DOHH2 (cell line): ENCODE measurements at regions not wholly inside any gene's neighbourhood (a gene's known extent, or its start where the extent isn't known, plus 50 kb on each side); places are given as distances from the start of the nearest gene placed in this dataset.

ENCODE experiments used
- H3F3A ChIP-seq: fragments of 200-600 bp; sonication (generic), shearing (Covaris generic); 2 replicates; pipeline ENCODE4 v1.6.0; 2016; ENCODE audit warnings: antibody characterized with exemption, mild to moderate bottlenecking; ENCODE audit not compliant: control insufficient read depth, insufficient read depth
- H3K27ac ChIP-seq: fragments of 200-600 bp; sonication (generic); 2 replicates; pipeline ENCODE4 v1.5.1; 2014; ENCODE audit warnings: low read depth, mild to moderate bottlenecking, low read length, moderate library complexity
- H3K27me3 ChIP-seq: fragments of 200-600 bp; sonication (generic); 2 replicates; pipeline ENCODE4 v1.6.1; 2014; ENCODE audit warnings: mild to moderate bottlenecking, low read length, mixed read lengths; ENCODE audit not compliant: control insufficient read depth
- H3K36me3 ChIP-seq: fragments of 200-600 bp; sonication (generic); 2 replicates; pipeline ENCODE4 v1.6.1; 2014; ENCODE audit warnings: mild to moderate bottlenecking, low read length, moderate library complexity, mixed read lengths; ENCODE audit not compliant: control insufficient read depth
- H3K4me1 ChIP-seq: fragments of 200-600 bp; sonication (generic); 2 replicates; pipeline ENCODE4 v1.6.1; 2014; ENCODE audit warnings: mild to moderate bottlenecking, low read length, mixed read lengths; ENCODE audit not compliant: control insufficient read depth
- H3K4me2 ChIP-seq: fragments of 200-600 bp; sonication (generic); 2 replicates; pipeline ENCODE4 v1.6.0; 2014; ENCODE audit warnings: mild to moderate bottlenecking, low read length, moderate library complexity
- H3K4me3 ChIP-seq: fragments of 200-600 bp; sonication (generic); 2 replicates; pipeline ENCODE4 v1.5.1; 2014; ENCODE audit warnings: mild to moderate bottlenecking, low read length, mixed read lengths
- H3K79me2 ChIP-seq: fragments of 200-600 bp; sonication (generic); 2 replicates; pipeline ENCODE4 v1.6.1; 2014; ENCODE audit warnings: mild to moderate bottlenecking, low read length, mixed read lengths; ENCODE audit not compliant: control insufficient read depth
- H3K9me2 ChIP-seq: fragments of 200-600 bp; sonication (generic); replicated peaks from 2 replicates; pipeline ENCODE4 v1.6.1; 2014; ENCODE audit warnings: mild to moderate bottlenecking, low read length, mixed read lengths; ENCODE audit not compliant: control insufficient read depth
- H3K9me3 ChIP-seq: fragments of 200-600 bp; sonication (generic); 2 replicates; pipeline ENCODE4 v1.6.1; 2014; ENCODE audit warnings: antibody characterized with exemption, low read length, mixed read lengths; ENCODE audit not compliant: control insufficient read depth, insufficient read depth
- H4K20me1 ChIP-seq: fragments of 200-600 bp; sonication (generic); 2 replicates; pipeline ENCODE4 v1.6.0; 2014; ENCODE audit warnings: low read depth, mild to moderate bottlenecking, antibody characterized with exemption, low read length, moderate library complexity; ENCODE audit not compliant: control insufficient read depth, insufficient read depth
- CTCF ChIP-seq: fragments of 200-600 bp; sonication (generic); IDR thresholded peaks from one replicate; pipeline ENCODE4 v1.5.1; 2014; ENCODE audit warnings: antibody characterized with exemption, mild to moderate bottlenecking, low read depth, low read length; ENCODE audit not compliant: poor library complexity, severe bottlenecking
- EZH2phosphoT487 ChIP-seq: fragments of 200-600 bp; sonication (generic); IDR thresholded peaks from 2 replicates; pipeline ENCODE4 v1.6.1; 2017; ENCODE audit warnings: borderline replicate concordance, mild to moderate bottlenecking, antibody characterized with exemption, low read length, moderate library complexity, mixed read lengths

- Histone ChIP-seq H3K36me3 (no peaks in the 10 kb centered on the region), H3K4me1 (peaks cover 13% of the 10 kb centered on the region), H3K27ac (no peak overlapping the region), H3K27me3 (no peaks in the 10 kb centered on the region), H3F3A (no peaks in the 10 kb centered on the region), H4K20me1 (no peaks in the 10 kb centered on the region), H3K9me2 (no peaks in the 10 kb centered on the region), H3K79me2 (no peaks in the 10 kb centered on the region), H3K4me3 (no peak overlapping the region), H3K9me3 (no peaks in the 10 kb centered on the region), H3K4me2 (no peak overlapping the region)
- TF ChIP-seq CTCF (no peak), EZH2phosphoT487 (no peak)
These were observed 145.1 kb upstream of the GPR26 start for GRCh38 chr10:123521076-123521475.

GRCh38 chr10:123521556-123521955 lies 144.6 kb upstream of the GPR26 start:
- H4K20me1 ChIP-seq, result no peaks in the 10 kb centered on the region
- no peaks in the 10 kb centered on the region for H3K27me3 ChIP-seq
- no peak overlapping the region for H3K4me2 ChIP-seq
- H3K4me3 ChIP-seq, result no peak overlapping the region
- H3K79me2 ChIP-seq, result no peaks in the 10 kb centered on the region
- no peak overlapping the region for H3K27ac ChIP-seq
- peaks cover 15% of the 10 kb centered on the region for H3K4me1 ChIP-seq
- H3K9me2 ChIP-seq, result no peaks in the 10 kb centered on the region
- TF ChIP-seq EZH2phosphoT487, result no peak
- TF ChIP-seq CTCF, result no peak
- H3F3A ChIP-seq, result no peaks in the 10 kb centered on the region
- no peaks in the 10 kb centered on the region for H3K36me3 ChIP-seq
- H3K9me3 ChIP-seq, result no peaks in the 10 kb centered on the region

- peaks cover 22% of the 10 kb centered on the region for H3K4me1 ChIP-seq
- no peaks in the 10 kb centered on the region for H3K9me3 ChIP-seq
- H3K27ac ChIP-seq, result no peak overlapping the region
- H3K4me2 ChIP-seq, result peak overlapping the region; percentile 48
- H4K20me1 ChIP-seq, result no peaks in the 10 kb centered on the region
- no peak for TF ChIP-seq EZH2phosphoT487
- no peak for TF ChIP-seq CTCF
- no peaks in the 10 kb centered on the region for H3K36me3 ChIP-seq
- H3K9me2 ChIP-seq, result no peaks in the 10 kb centered on the region
- peak overlapping the region; percentile 18 for H3K4me3 ChIP-seq
- H3F3A ChIP-seq, result no peaks in the 10 kb centered on the region
- no peaks in the 10 kb centered on the region for H3K79me2 ChIP-seq
- H3K27me3 ChIP-seq, result no peaks in the 10 kb centered on the region
These were observed 143.3 kb upstream of the GPR26 start for GRCh38 chr10:123522702-123523312.
